Neural progenitor cell (in vitro differentiated cells): ENCODE measurements at regions not wholly inside any gene's neighbourhood (a gene's known extent, or its start where the extent isn't known, plus 50 kb on each side); places are given as distances from the start of the nearest gene placed in this dataset.

Source experiments
- DNase-seq: peaks from one replicate; pipeline ENCODE4 v3.0.0-alpha.2; 2016; ENCODE audit warnings: low spot score
- H2AFZ ChIP-seq: fragments of 200-600 bp; sonication (generic); replicated peaks from 2 replicates; pipeline ENCODE4 v1.6.1; 2016; ENCODE audit warnings: antibody characterized with exemption
- H3F3A ChIP-seq: fragments of 200-600 bp; sonication (generic); 2 replicates; pipeline ENCODE4 v1.6.1; 2016; ENCODE audit warnings: antibody characterized with exemption, low read depth
- H3K27ac ChIP-seq: fragments of 200-600 bp; sonication (generic); 2 replicates; pipeline ENCODE4 v1.5.1; 2016; ENCODE audit warnings: mild to moderate bottlenecking
- H3K27me3 ChIP-seq: fragments of 200-600 bp; sonication (generic); 2 replicates; pipeline ENCODE4 v1.6.1; 2016; ENCODE audit warnings: mild to moderate bottlenecking, moderate library complexity
- H3K36me3 ChIP-seq: fragments of 200-600 bp; sonication (generic); 2 replicates; pipeline ENCODE4 v1.5.1; 2016
- H3K4me1 ChIP-seq: fragments of 200-600 bp; sonication (generic); 2 replicates; pipeline ENCODE4 v1.6.1; 2016; ENCODE audit warnings: mixed run types
- H3K4me2 ChIP-seq: fragments of 200-600 bp; sonication (generic); 2 replicates; pipeline ENCODE4 v1.6.1; 2016
- H3K4me3 ChIP-seq: fragments of 200-600 bp; sonication (generic); 2 replicates; pipeline ENCODE4 v1.5.1; 2016
- H3K79me2 ChIP-seq: fragments of 200-600 bp; sonication (generic); 2 replicates; pipeline ENCODE4 v1.6.1; 2016; ENCODE audit warnings: low read depth
- H3K9ac ChIP-seq: fragments of 200-600 bp; sonication (generic); 2 replicates; pipeline ENCODE4 v1.6.1; 2016
- H3K9me3 ChIP-seq: fragments of 200-600 bp; sonication (generic); 2 replicates; pipeline ENCODE4 v1.5.1; 2016; ENCODE audit warnings: low read depth
- H4K20me1 ChIP-seq: fragments of 200-600 bp; sonication (generic); 2 replicates; pipeline ENCODE4 v1.6.1; 2016; ENCODE audit warnings: low read depth
- H3K27ac Mint-ChIP-seq: 3 replicates; pipeline ENCODE4 v1.8.0; 2021; ENCODE audit warnings: mixed read lengths
- H3K27me3 Mint-ChIP-seq: 2 replicates; pipeline ENCODE4 v1.8.0; 2022; ENCODE audit warnings: low read depth, mild to moderate bottlenecking, inconsistent platforms, moderate library complexity, mixed read lengths; ENCODE audit not compliant: insufficient read depth
- H3K36me3 Mint-ChIP-seq: 3 replicates; pipeline ENCODE4 v1.8.0; 2021; ENCODE audit warnings: mixed read lengths
- H3K4me1 Mint-ChIP-seq: 3 replicates; pipeline ENCODE4 v1.8.0; 2021; ENCODE audit warnings: mixed read lengths
- H3K4me3 Mint-ChIP-seq: 3 replicates; pipeline ENCODE4 v1.8.0; 2021; ENCODE audit warnings: mild to moderate bottlenecking, moderate library complexity, mixed read lengths
- H3K9me3 Mint-ChIP-seq: 3 replicates; pipeline ENCODE4 v1.8.0; 2020; ENCODE audit warnings: mixed read lengths
- CTCF ChIP-seq: fragments of 200-600 bp; sonication (generic); IDR thresholded peaks from 2 replicates; pipeline ENCODE4 v1.5.1; 2017; ENCODE audit warnings: antibody characterized with exemption, mild to moderate bottlenecking
- EZH2 ChIP-seq: fragments of 200-600 bp; sonication (generic); IDR thresholded peaks from 2 replicates; pipeline ENCODE4 v1.6.1; 2017; ENCODE audit warnings: antibody characterized with exemption, mild to moderate bottlenecking, moderate library complexity
- EZH2phosphoT487 ChIP-seq: fragments of 200-600 bp; sonication (generic); IDR thresholded peaks from 2 replicates; pipeline ENCODE4 v1.6.1; 2017; ENCODE audit warnings: antibody characterized with exemption

- Histone ChIP-seq H3K9me3 (no peaks in the 10 kb centered on the region), H3K27ac (no peak overlapping the region), H3K4me3 (no peak overlapping the region), H3K79me2 (no peaks in the 10 kb centered on the region), H3F3A (no peaks in the 10 kb centered on the region), H3K36me3 (no peaks in the 10 kb centered on the region), H4K20me1 (no peaks in the 10 kb centered on the region), H2AFZ (no peak overlapping the region), H3K4me2 (no peak overlapping the region), H3K4me1 (no peaks in the 10 kb centered on the region), H3K27me3 (no peaks in the 10 kb centered on the region), H3K9ac (no peak overlapping the region)
- no peak for TF ChIP-seq EZH2
- TF ChIP-seq CTCF = no peak
- no peak for TF ChIP-seq EZH2phosphoT487
- no peak overlapping the region for H3K4me3 Mint-ChIP-seq
- H3K27ac Mint-ChIP-seq = no peak overlapping the region
- no peak for DNase-seq
- H3K4me1 Mint-ChIP-seq = peaks cover 10% of the 10 kb centered on the region
- peaks cover 4% of the 10 kb centered on the region for H3K9me3 Mint-ChIP-seq
- peaks cover 6% of the 10 kb centered on the region for H3K27me3 Mint-ChIP-seq
- H3K36me3 Mint-ChIP-seq = no peaks in the 10 kb centered on the region
These were observed 90.4 kb downstream of the SYNE3 start for GRCh38 chr14:95426116-95426475.

- Histone ChIP-seq H3K27me3 (no peaks in the 10 kb centered on the region), H3K4me1 (no peaks in the 10 kb centered on the region), H3K9ac (no peak overlapping the region), H3F3A (no peaks in the 10 kb centered on the region), H3K79me2 (no peaks in the 10 kb centered on the region), H3K4me3 (no peak overlapping the region), H3K36me3 (no peaks in the 10 kb centered on the region), H3K9me3 (no peaks in the 10 kb centered on the region), H4K20me1 (no peaks in the 10 kb centered on the region), H3K4me2 (no peak overlapping the region), H2AFZ (no peak overlapping the region), H3K27ac (no peak overlapping the region)
- Mint-ChIP-seq H3K9me3 (peaks cover 4% of the 10 kb centered on the region), H3K27ac (no peak overlapping the region), H3K36me3 (no peaks in the 10 kb centered on the region), H3K4me1 (peaks cover 7% of the 10 kb centered on the region), H3K27me3 (peaks cover 6% of the 10 kb centered on the region), H3K4me3 (no peak overlapping the region)
- no peak for DNase-seq
- no peak for TF ChIP-seq EZH2phosphoT487
- TF ChIP-seq EZH2 = no peak
- TF ChIP-seq CTCF = no peak
These were observed 90.9 kb downstream of the SYNE3 start for GRCh38 chr14:95425369-95426115.

GRCh38 chr14:95424529-95424928 is 91.9 kb downstream of the SYNE3 start:
- DNase-seq = no peak
- Mint-ChIP-seq H3K36me3 (no peaks in the 10 kb centered on the region), H3K4me3 (no peak overlapping the region), H3K4me1 (peaks cover 7% of the 10 kb centered on the region), H3K27ac (no peak overlapping the region), H3K9me3 (peaks cover 4% of the 10 kb centered on the region), H3K27me3 (peaks cover 6% of the 10 kb centered on the region)
- Histone ChIP-seq H3K27me3 (no peaks in the 10 kb centered on the region), H3K4me3 (no peak overlapping the region), H3K9ac (no peak overlapping the region), H2AFZ (no peak overlapping the region), H3K79me2 (no peaks in the 10 kb centered on the region), H3K4me2 (no peak overlapping the region), H3K4me1 (no peaks in the 10 kb centered on the region), H3K36me3 (no peaks in the 10 kb centered on the region), H3F3A (no peaks in the 10 kb centered on the region), H3K9me3 (no peaks in the 10 kb centered on the region), H3K27ac (no peak overlapping the region), H4K20me1 (no peaks in the 10 kb centered on the region)
- TF ChIP-seq EZH2 = no peak
- no peak for TF ChIP-seq CTCF
- TF ChIP-seq EZH2phosphoT487 = no peak
